Osteoblast (primary cell): ENCODE measurements at regions not wholly inside any gene's neighbourhood (a gene's known extent, or its start where the extent isn't known, plus 50 kb on each side); places are given as distances from the start of the nearest gene placed in this dataset.

Source experiments
- DNase-seq: peaks from one replicate; pipeline ENCODE4 v3.0.0; 2011; ENCODE audit warnings: low spot score, mixed read lengths; ENCODE audit not compliant: insufficient read length; ENCODE audit errors: missing footprints
- H2AFZ ChIP-seq: 2 replicates; pipeline ENCODE4 v1.6.0; 2011; ENCODE audit warnings: mild to moderate bottlenecking, low read length
- H3K27ac ChIP-seq: 2 replicates; pipeline ENCODE4 v1.5.1; 2011; ENCODE audit warnings: mild to moderate bottlenecking, low read depth, low read length, moderate library complexity
- H3K27me3 ChIP-seq: 2 replicates; pipeline ENCODE4 v1.6.0; 2012; ENCODE audit warnings: mild to moderate bottlenecking, control low read depth, inconsistent platforms, low read length, moderate library complexity; ENCODE audit not compliant: insufficient read depth
- H3K36me3 ChIP-seq: 2 replicates; pipeline ENCODE4 v1.5.1; 2011; ENCODE audit warnings: mild to moderate bottlenecking, low read length, control low read depth, moderate library complexity; ENCODE audit not compliant: insufficient read depth
- H3K4me1 ChIP-seq: 2 replicates; pipeline ENCODE4 v1.5.1; 2011; ENCODE audit warnings: mild to moderate bottlenecking, low read length, control low read depth, moderate library complexity; ENCODE audit not compliant: insufficient read depth
- H3K4me2 ChIP-seq: 2 replicates; pipeline ENCODE4 v1.6.0; 2011; ENCODE audit warnings: mild to moderate bottlenecking, low read length; ENCODE audit not compliant: insufficient read depth
- H3K4me3 ChIP-seq: fragments of 200-600 bp; sonication (generic); 3 replicates; pipeline ENCODE4 v1.5.1; 2012; ENCODE audit warnings: mild to moderate bottlenecking, low read length, inconsistent platforms; ENCODE audit not compliant: insufficient read depth
- H3K79me2 ChIP-seq: 2 replicates; pipeline ENCODE4 v1.6.0; 2012; ENCODE audit warnings: mild to moderate bottlenecking, low read length, control low read depth, inconsistent platforms; ENCODE audit not compliant: insufficient read depth
- H3K9me3 ChIP-seq: 2 replicates; pipeline ENCODE4 v1.5.1; 2011; ENCODE audit warnings: low read depth, low read length, control low read depth
- H4K20me1 ChIP-seq: 2 replicates; pipeline ENCODE4 v1.6.0; 2012; ENCODE audit warnings: mild to moderate bottlenecking, low read length, control low read depth; ENCODE audit not compliant: insufficient read depth
- CTCF ChIP-seq: IDR thresholded peaks from 2 replicates; pipeline ENCODE4 v1.5.1; 2011; ENCODE audit warnings: mild to moderate bottlenecking, low read depth, low read length, moderate library complexity; ENCODE audit errors: extremely low read depth

DNA sequence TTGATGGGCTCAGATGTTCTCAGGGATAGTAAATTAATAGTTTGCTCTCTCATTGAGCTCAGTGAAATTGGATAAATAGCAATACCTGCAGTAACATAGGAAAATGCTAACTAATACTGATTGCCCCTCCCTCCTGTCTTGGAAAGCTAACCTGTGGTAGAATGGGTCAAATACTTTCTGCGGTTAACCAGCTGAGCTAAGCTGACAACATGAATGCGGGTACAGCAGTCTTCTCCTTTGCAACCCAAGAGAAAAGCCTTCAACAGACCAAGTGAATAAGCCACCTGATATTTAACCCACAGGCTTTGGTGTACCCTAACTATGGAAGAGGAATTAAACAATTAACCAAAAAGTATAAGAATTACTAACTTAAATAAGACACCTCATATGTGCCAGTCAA lies 408.3 kb upstream of the MAF start:
- DNase-seq, result no peak
- Histone ChIP-seq H3K27me3 (no peaks in the 10 kb centered on the region), H3K4me2 (no peak overlapping the region), H3K27ac (no peak overlapping the region), H3K36me3 (no peaks in the 10 kb centered on the region), H4K20me1 (no peaks in the 10 kb centered on the region), H3K79me2 (no peaks in the 10 kb centered on the region), H2AFZ (no peak overlapping the region), H3K9me3 (no peaks in the 10 kb centered on the region), H3K4me3 (no peak overlapping the region), H3K4me1 (no peaks in the 10 kb centered on the region)
- TF ChIP-seq CTCF, result no peak

GRCh38 chr16:80007231-80007630 lies 406.7 kb upstream of the MAF start:
- no peaks in the 10 kb centered on the region for H3K27me3 ChIP-seq
- no peaks in the 10 kb centered on the region for H4K20me1 ChIP-seq
- no peaks in the 10 kb centered on the region for H3K79me2 ChIP-seq
- H3K4me2 ChIP-seq, result no peak overlapping the region
- H3K9me3 ChIP-seq, result no peaks in the 10 kb centered on the region
- no peak overlapping the region for H3K4me3 ChIP-seq
- H3K27ac ChIP-seq, result no peak overlapping the region
- DNase-seq, result no peak
- H3K36me3 ChIP-seq, result no peaks in the 10 kb centered on the region
- no peaks in the 10 kb centered on the region for H3K4me1 ChIP-seq
- H2AFZ ChIP-seq, result no peak overlapping the region
- TF ChIP-seq CTCF, result no peak

DNA sequence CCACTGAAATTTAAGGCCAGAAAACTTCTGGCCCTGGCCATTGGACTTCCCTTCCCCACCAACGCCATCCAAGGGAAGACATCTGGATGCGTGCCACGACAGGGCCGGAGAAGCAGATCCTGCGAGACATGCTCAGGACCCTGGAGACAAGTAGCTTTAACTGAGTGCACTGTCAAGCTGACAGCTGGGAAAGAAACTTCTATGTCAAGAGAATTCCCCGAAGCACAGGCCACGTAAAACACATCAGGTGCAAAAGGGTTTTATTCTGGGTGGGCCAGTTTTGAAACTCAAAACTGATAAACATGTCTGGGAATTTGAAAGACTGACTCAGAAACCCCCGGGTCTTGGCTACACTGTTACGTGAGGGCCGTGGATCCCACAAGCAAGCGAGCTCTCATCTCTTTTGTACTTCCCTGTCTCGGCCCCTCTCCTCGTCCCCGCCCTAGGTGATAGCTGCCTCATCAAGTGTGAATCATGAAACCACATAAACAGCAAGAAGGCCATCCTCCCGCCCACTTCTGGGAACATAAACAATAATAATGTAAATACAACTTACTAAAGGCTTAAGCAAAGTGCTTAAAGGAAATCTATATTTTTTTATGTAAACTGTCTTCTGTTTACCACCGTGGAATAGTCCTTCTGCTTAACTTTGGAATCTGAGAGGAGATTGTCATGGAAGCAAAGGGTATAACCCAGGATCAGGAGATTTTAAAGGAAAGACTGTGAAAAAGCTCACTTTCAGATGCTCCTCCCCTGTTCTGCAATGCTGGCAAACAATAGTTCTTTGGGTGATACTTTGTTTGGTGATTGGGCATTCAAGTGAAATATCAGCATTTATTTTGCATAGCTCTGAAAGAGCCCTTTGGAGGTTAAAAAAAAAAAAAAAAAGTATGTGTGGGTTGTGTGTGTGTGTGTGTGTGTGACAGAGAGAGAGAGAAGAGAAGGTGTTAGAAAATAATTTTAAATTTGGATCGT lies 406.0 kb upstream of the MAF start:
- Histone ChIP-seq H3K27me3 (no peaks in the 10 kb centered on the region), H3K4me2 (peak overlapping the region; percentile 4), H3K36me3 (no peaks in the 10 kb centered on the region), H3K4me3 (no peak overlapping the region), H2AFZ (no peak overlapping the region), H3K79me2 (no peaks in the 10 kb centered on the region), H3K4me1 (no peaks in the 10 kb centered on the region), H3K9me3 (no peaks in the 10 kb centered on the region), H3K27ac (no peak overlapping the region), H4K20me1 (no peaks in the 10 kb centered on the region)
- no peak for DNase-seq
- no peak for TF ChIP-seq CTCF

GRCh38 chr16:80004113-80004512 lies 403.6 kb upstream of the MAF start:
- Histone ChIP-seq H3K4me2 (no peak overlapping the region), H4K20me1 (no peaks in the 10 kb centered on the region), H3K9me3 (no peaks in the 10 kb centered on the region), H3K4me3 (no peak overlapping the region), H2AFZ (no peak overlapping the region), H3K4me1 (no peaks in the 10 kb centered on the region), H3K27ac (no peak overlapping the region), H3K27me3 (no peaks in the 10 kb centered on the region), H3K79me2 (no peaks in the 10 kb centered on the region), H3K36me3 (no peaks in the 10 kb centered on the region)
- DNase-seq, result no peak
- no peak for TF ChIP-seq CTCF
